Astrocyte of the spinal cord (primary cell): ENCODE measurements at regions not wholly inside any gene's neighbourhood (a gene's known extent, or its start where the extent isn't known, plus 50 kb on each side); places are given as distances from the start of the nearest gene placed in this dataset.

Source experiments
- DNase-seq: peaks from one replicate; pipeline ENCODE4 v3.0.0; 2011; ENCODE audit warnings: low read depth, low spot score
- H3K4me3 ChIP-seq: 2 replicates; pipeline ENCODE4 v1.5.1; 2011; ENCODE audit warnings: low read depth, mild to moderate bottlenecking, low read length, moderate library complexity
- CTCF ChIP-seq: IDR thresholded peaks from 2 replicates; pipeline ENCODE4 v1.5.1; 2012; ENCODE audit warnings: low read depth, mild to moderate bottlenecking, low read length, inconsistent platforms
- in situ Hi-C: cut with HindIII; loops from 2 replicates; pipeline ENCODE4 v1.10.0; 2017; ENCODE audit warnings: low sequenced_read_pairs

- no peak overlapping the region for H3K4me3 ChIP-seq
- in situ Hi-C loops, result no loop called here
- no peak for DNase-seq
- no peak for TF ChIP-seq CTCF
Measured at GRCh38 chr2:104501342-104501741, 352.6 kb upstream of the POU3F3 start.

- DNase-seq, result no peak
- in situ Hi-C loops, result no loop called here
- H3K4me3 ChIP-seq, result no peak overlapping the region
- no peak for TF ChIP-seq CTCF
Measured at GRCh38 chr2:104501929-104502328, 352.0 kb upstream of the POU3F3 start.

GRCh38 chr2:104502901-104503300 lies 351.0 kb upstream of the POU3F3 start:
- in situ Hi-C loops, result no loop called here
- no peak for TF ChIP-seq CTCF
- no peak for DNase-seq
- no peak overlapping the region for H3K4me3 ChIP-seq

GRCh38 chr2:104504331-104505073 lies 349.4 kb upstream of the POU3F3 start:
- DNase-seq, result no peak
- TF ChIP-seq CTCF, result no peak
- no peak overlapping the region for H3K4me3 ChIP-seq
- in situ Hi-C loops, result no loop called here

GRCh38 chr2:104518256-104518655 lies 335.7 kb upstream of the POU3F3 start:
- no peak for TF ChIP-seq CTCF

GRCh38 chr2:104521247-104521646 lies 332.7 kb upstream of the POU3F3 start:
- TF ChIP-seq CTCF, result no peak
- in situ Hi-C loops, result no loop called here
- no peak for DNase-seq
- no peak overlapping the region for H3K4me3 ChIP-seq

More at GRCh38 chr2:104518256-104518655, 335.7 kb upstream of the POU3F3 start:
- DNase-seq, result no peak
- H3K4me3 ChIP-seq, result no peak overlapping the region
- in situ Hi-C loops, result no loop called here
